ENCODE measurements at regions not wholly inside any gene's neighbourhood (a gene's known extent, or its start where the extent isn't known, plus 50 kb on each side); places are given as distances from the start of the nearest gene placed in this dataset.

GRCh38 chr7:85781606-85782005 is 594.8 kb upstream of the SEMA3D start:
- no peak for DNase-seq (ENCODE audit: low read depth)

GRCh38 chr7:85776691-85777345 is 590.0 kb upstream of the SEMA3D start:
- no peak for DNase-seq (ENCODE audit: low read depth)

GRCh38 chr7:85775431-85775830 is 588.6 kb upstream of the SEMA3D start:
- DNase-seq (ENCODE audit: low read depth) = no peak

- DNase-seq (ENCODE audit: low read depth) = no peak
Observed at GRCh38 chr7:85774986-85775385, 588.1 kb upstream of the SEMA3D start.

GRCh38 chr7:85773116-85773728 is 586.4 kb upstream of the SEMA3D start:
- DNase-seq (ENCODE audit: low read depth) = no peak

GRCh38 chr7:85771516-85771915 is 584.7 kb upstream of the SEMA3D start:
- DNase-seq (ENCODE audit: low read depth) = no peak

- no peak for DNase-seq (ENCODE audit: low read depth)
Observed at GRCh38 chr7:85770332-85770731, 583.5 kb upstream of the SEMA3D start.

- no peak for DNase-seq (ENCODE audit: low read depth)
Observed at GRCh38 chr7:85765698-85766298, 578.9 kb upstream of the SEMA3D start.

- DNase-seq (ENCODE audit: low read depth) = no peak
Observed at GRCh38 chr7:85764034-85764433, 577.2 kb upstream of the SEMA3D start.

GRCh38 chr7:85757348-85757747 is 570.5 kb upstream of the SEMA3D start:
- DNase-seq (ENCODE audit: low read depth) = no peak

- DNase-seq (ENCODE audit: low read depth) = no peak
Observed at GRCh38 chr7:85750454-85750949, 563.6 kb upstream of the SEMA3D start.

- DNase-seq (ENCODE audit: low read depth) = no peak
Observed at GRCh38 chr7:85749696-85750453, 563.0 kb upstream of the SEMA3D start.

GRCh38 chr7:85748861-85749260 is 562.0 kb upstream of the SEMA3D start:
- no peak for DNase-seq (ENCODE audit: low read depth)

- no peak for DNase-seq (ENCODE audit: low read depth)
Observed at GRCh38 chr7:85737426-85737825, 550.6 kb upstream of the SEMA3D start.

- no peak for DNase-seq (ENCODE audit: low read depth)
Observed at GRCh38 chr7:85736085-85736484, 549.2 kb upstream of the SEMA3D start.

- DNase-seq (ENCODE audit: low read depth) = no peak
Observed at GRCh38 chr7:85734823-85735222, 548.0 kb upstream of the SEMA3D start.

- DNase-seq (ENCODE audit: low read depth) = no peak
Observed at GRCh38 chr7:85733169-85733915, 546.5 kb upstream of the SEMA3D start.

- no peak for DNase-seq (ENCODE audit: low read depth)
Observed at GRCh38 chr7:85730012-85730411, 543.2 kb upstream of the SEMA3D start.

GRCh38 chr7:85725026-85725425 is 538.2 kb upstream of the SEMA3D start:
- DNase-seq (ENCODE audit: low read depth) = no peak

GRCh38 chr7:85719981-85720953 is 533.4 kb upstream of the SEMA3D start:
- DNase-seq (ENCODE audit: low read depth) = no peak

GRCh38 chr7:85716353-85716752 is 529.5 kb upstream of the SEMA3D start:
- DNase-seq (ENCODE audit: low read depth) = no peak

Data from T follicular helper cell (primary cell).